Tibial artery (tissue), 4 donors: ENCODE measurements at regions not wholly inside any gene's neighbourhood (a gene's known extent, or its start where the extent isn't known, plus 50 kb on each side); places are given as distances from the start of the nearest gene placed in this dataset.

ENCODE experiments used
- DNase-seq, 2 donors: peaks; one replicate each; pipeline ENCODE4 v3.0.0-alpha.2; 2019
- H3K27ac ChIP-seq, 2 donors: fragments of 200-600 bp; sonication (generic) in 1 of 2; 1 replicate in 1 of 2; 2 replicates in 1 of 2; pipeline ENCODE4 v1.5.1; 2018 to 2019; ENCODE audit warnings: mild to moderate bottlenecking in 1 of 2
- H3K27me3 ChIP-seq, 2 donors: fragments of 200-600 bp; sonication (generic) in 1 of 2; one replicate each; pipeline versions ENCODE4 v1.5.1 to v1.6.0; 2016 to 2019
- H3K36me3 ChIP-seq, 3 donors: fragments of 200-600 bp; sonication (generic) in 2 of 3; one replicate each; pipeline ENCODE4 v1.5.1; 2016 to 2019; ENCODE audit warnings: mild to moderate bottlenecking in 2 of 3
- H3K4me1 ChIP-seq, 4 donors: fragments of 200-600 bp; sonication (generic) in 2 of 4; 1 replicate in 3 of 4; 2 replicates in 1 of 4; pipeline ENCODE4 v1.5.1; 2016 to 2019
- H3K4me3 ChIP-seq, 2 donors: fragments of 200-600 bp; sonication (generic) in 1 of 2; 1 replicate in 1 of 2; 2 replicates in 1 of 2; pipeline ENCODE4 v1.5.1; 2018 to 2019; ENCODE audit warnings: mild to moderate bottlenecking in 2 of 2
- H3K9me3 ChIP-seq, 3 donors: fragments of 200-600 bp; sonication (generic) in 1 of 3; one replicate each; pipeline ENCODE4 v1.5.1; 2016 to 2019
- intact Hi-C: fragments of 100-400 bp; cut with DNase I; formaldehyde crosslinking; loops from one replicate; pipeline ENCODE4 v1.15.0; 2023; ENCODE audit warnings: low total_unique reads
- TF ChIP-seq, protein P1 (sequence below), 2 experiments: fragments of 200-600 bp in 1 of 2; fragments of 450-650 bp in 1 of 2; IDR thresholded peaks; one replicate each; pipeline ENCODE4 v1.5.1; 2017 to 2019; ENCODE audit warnings: antibody characterized with exemption in 2 of 2, mild to moderate bottlenecking in 1 of 2, moderate library complexity in 1 of 2

DNA sequence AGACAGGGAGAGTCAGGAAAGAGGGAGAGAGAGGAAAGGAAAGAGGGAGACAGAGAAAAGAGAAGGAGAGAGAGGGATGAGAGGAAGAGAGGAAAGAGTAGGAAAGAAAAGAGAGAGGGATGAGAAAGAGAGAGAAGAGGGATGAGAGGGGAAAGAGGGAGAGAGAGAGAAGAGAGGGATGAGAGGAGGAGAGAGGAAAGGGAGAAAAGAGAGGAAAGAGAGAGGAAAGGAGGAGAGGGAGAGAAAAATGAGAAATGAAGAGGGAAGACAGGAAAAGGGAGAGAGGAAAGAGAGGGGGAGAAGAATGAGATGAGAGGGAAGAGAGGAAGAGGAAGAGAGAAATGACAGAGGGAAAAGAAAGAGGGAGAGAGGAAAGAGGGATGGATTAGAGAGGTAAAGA lies 207.0 kb upstream of the SKOR2 start:
- intact Hi-C loops: no loop called here
- DNase-seq: no peak
- Histone ChIP-seq H3K4me1 (no peaks in the 10 kb centered on the region), H3K27me3 (no peaks in the 10 kb centered on the region), H3K27ac (no peak overlapping the region), H3K36me3 (no peaks in the 10 kb centered on the region), H3K9me3 (no peaks in the 10 kb centered on the region), H3K4me3 (no peak overlapping the region)
- TF ChIP-seq, protein P1, sequence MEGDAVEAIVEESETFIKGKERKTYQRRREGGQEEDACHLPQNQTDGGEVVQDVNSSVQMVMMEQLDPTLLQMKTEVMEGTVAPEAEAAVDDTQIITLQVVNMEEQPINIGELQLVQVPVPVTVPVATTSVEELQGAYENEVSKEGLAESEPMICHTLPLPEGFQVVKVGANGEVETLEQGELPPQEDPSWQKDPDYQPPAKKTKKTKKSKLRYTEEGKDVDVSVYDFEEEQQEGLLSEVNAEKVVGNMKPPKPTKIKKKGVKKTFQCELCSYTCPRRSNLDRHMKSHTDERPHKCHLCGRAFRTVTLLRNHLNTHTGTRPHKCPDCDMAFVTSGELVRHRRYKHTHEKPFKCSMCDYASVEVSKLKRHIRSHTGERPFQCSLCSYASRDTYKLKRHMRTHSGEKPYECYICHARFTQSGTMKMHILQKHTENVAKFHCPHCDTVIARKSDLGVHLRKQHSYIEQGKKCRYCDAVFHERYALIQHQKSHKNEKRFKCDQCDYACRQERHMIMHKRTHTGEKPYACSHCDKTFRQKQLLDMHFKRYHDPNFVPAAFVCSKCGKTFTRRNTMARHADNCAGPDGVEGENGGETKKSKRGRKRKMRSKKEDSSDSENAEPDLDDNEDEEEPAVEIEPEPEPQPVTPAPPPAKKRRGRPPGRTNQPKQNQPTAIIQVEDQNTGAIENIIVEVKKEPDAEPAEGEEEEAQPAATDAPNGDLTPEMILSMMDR (IDR thresholded peaks at IDR 0.05): no peak

DNA sequence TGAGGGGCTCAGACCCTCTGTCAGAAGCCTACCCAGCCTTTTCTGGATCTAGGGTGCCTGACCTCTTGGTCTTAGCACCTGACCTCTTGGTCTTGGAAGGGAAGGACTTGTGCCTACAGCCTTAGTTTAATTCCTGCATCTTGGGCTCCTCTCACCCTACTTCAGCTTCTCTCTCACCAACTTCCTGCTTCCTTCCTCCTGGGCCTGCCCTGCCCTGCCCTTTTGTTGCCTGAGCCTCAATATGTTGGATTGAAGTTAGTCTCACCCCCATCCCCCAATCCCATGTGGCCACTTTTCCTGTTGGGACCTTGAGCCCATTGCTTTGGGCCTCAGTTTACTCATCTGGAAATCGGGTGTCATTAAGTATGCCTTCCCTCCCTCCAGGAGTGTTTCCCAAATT lies 206.2 kb upstream of the SKOR2 start:
- DNase-seq: no peak
- H3K36me3 ChIP-seq: no peaks in the 10 kb centered on the region
- H3K4me3 ChIP-seq: no peak overlapping the region
- H3K4me1 ChIP-seq: no peaks in the 10 kb centered on the region
- no peaks in the 10 kb centered on the region for H3K27me3 ChIP-seq
- TF ChIP-seq, protein P1 (IDR thresholded peaks at IDR 0.05): no peak
- H3K9me3 ChIP-seq: no peaks in the 10 kb centered on the region
- intact Hi-C loops: no loop called here
- H3K27ac ChIP-seq: no peak overlapping the region

DNA sequence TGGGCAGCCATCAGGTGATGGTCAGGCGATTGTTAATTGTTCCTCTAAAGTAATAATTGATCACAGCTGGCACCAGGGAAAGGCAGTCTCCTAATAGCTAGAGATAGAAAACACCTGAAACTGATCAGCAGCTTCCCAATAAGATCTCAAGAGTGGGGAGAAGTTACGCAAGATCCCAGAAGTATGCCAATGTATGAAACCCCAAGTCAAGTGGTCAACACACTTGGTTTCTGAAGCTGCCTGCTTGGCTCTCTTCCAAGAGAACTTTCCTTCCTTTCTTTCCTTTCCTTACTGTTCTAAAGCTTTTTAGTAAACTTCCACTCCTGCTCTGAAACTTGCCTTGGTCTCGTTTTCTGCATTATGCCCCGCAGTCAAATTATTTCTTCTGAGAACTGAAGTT lies 201.6 kb upstream of the SKOR2 start:
- H3K4me1 ChIP-seq: no peaks in the 10 kb centered on the region
- DNase-seq: no peak
- H3K36me3 ChIP-seq: no peaks in the 10 kb centered on the region
- no peaks in the 10 kb centered on the region for H3K9me3 ChIP-seq
- no peak overlapping the region for H3K4me3 ChIP-seq
- intact Hi-C loops: no loop called here
- no peaks in the 10 kb centered on the region for H3K27me3 ChIP-seq
- TF ChIP-seq, protein P1 (IDR thresholded peaks at IDR 0.05): no peak
- no peak overlapping the region for H3K27ac ChIP-seq

DNA sequence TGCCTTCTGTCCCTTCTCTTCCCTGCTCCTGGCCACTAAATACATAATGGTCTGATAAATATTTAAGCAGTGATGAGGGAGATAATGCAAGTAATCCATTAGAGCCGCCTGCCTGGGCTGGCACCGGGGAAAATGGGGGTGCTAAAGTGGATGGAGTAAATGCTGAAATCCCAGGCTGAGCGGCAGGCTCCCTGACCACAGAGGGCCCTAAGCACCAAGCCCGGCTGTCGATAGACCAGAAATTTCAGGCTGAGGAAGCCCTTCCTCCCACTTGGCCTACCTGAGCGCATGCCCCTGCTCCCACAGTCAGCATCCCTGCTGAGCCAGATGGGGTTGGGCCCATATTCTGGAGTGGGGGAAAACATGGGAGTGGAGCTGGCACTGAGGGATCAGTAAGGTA lies 197.5 kb upstream of the SKOR2 start:
- Histone ChIP-seq H3K4me1 (no peaks in the 10 kb centered on the region), H3K4me3 (no peak overlapping the region), H3K9me3 (peaks cover 0 to 16% (median 0%) of the 10 kb centered on the region in 3 donors), H3K27me3 (no peaks in the 10 kb centered on the region), H3K36me3 (no peaks in the 10 kb centered on the region), H3K27ac (no peak overlapping the region)
- TF ChIP-seq, protein P1 (IDR thresholded peaks at IDR 0.05): no peak
- no peak for DNase-seq
- intact Hi-C loops: no loop called here

DNA sequence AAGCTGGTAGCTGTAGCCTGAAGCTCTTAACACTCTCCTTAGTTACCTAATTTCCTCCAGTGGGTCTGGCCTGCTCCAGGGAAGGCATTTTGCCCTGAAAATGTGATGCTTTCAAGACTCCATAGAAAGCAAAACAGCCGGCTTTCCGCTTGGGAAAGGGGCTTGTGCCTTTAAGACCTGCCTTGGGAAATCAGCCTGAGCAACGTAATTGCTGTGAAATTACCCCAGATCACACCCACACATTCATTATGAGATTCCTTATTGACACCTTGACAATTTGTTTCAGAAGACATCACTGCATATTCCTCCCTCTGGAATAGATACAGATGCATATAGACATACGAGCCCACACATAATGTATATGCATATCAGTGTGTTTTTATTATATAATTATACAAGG lies 190.5 kb upstream of the SKOR2 start:
- DNase-seq: no peak
- H3K4me1 ChIP-seq: no peaks in the 10 kb centered on the region
- no peaks in the 10 kb centered on the region for H3K36me3 ChIP-seq
- no peak overlapping the region for H3K4me3 ChIP-seq
- intact Hi-C loops: no loop called here
- no peak overlapping the region for H3K27ac ChIP-seq
- TF ChIP-seq, protein P1 (IDR thresholded peaks at IDR 0.05): no peak
- H3K27me3 ChIP-seq: no peaks in the 10 kb centered on the region
- H3K9me3 ChIP-seq: peaks cover 0 to 16% (median 0%) of the 10 kb centered on the region in 3 donors

DNA sequence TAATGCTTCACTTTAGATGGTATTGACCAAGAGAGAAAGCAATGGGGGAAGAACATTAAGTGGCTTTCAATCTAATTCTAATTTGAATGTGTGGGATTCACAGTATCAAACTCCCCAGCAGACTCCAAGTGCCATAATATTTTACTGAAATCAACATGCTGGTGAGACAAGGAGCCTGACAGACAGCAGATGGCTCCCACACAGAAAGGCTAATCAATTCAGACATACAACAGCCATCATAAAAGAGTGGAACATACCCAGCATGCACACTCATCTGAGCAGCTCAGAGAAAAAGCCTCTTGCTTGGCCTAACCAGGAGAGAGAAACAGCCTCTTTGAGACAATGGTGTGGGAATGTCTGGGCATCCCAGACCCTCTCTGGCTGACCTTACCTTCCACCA lies 186.5 kb upstream of the SKOR2 start:
- Histone ChIP-seq H3K27me3 (no peaks in the 10 kb centered on the region), H3K36me3 (no peaks in the 10 kb centered on the region), H3K4me3 (no peak overlapping the region), H3K27ac (no peak overlapping the region), H3K9me3 (no peaks in the 10 kb centered on the region), H3K4me1 (no peaks in the 10 kb centered on the region)
- intact Hi-C loops: no loop called here
- TF ChIP-seq, protein P1 (IDR thresholded peaks at IDR 0.05): no peak
- DNase-seq: no peak
